Esophagus squamous epithelium (tissue), 5 donors: ENCODE measurements at regions not wholly inside any gene's neighbourhood (a gene's known extent, or its start where the extent isn't known, plus 50 kb on each side); places are given as distances from the start of the nearest gene placed in this dataset.
"Not testable (repeated sequence)": the region's sequence is repeated elsewhere in the genome, so short reads cannot be mapped to it uniquely, and the experiment has no call there.

Experiments used
- DNase-seq: peaks from one replicate; lab custom pipeline; 2025; lab: John Stamatoyannopoulos, UW
- H3K27ac ChIP-seq, 4 donors: fragments of 200-600 bp; sonication (generic); one replicate each; pipeline ENCODE4 v1.5.1; 2016 to 2019; ENCODE audit warnings: mild to moderate bottlenecking in 1 of 4
- H3K27me3 ChIP-seq, 4 donors: fragments of 200-600 bp; sonication (generic); 1 replicate in 3 of 4; 2 replicates in 1 of 4; pipeline versions ENCODE4 v1.5.1 to v1.6.0; 2017 to 2021; ENCODE audit warnings: antibody characterized with exemption in 1 of 4
- H3K36me3 ChIP-seq, 3 donors: fragments of 200-600 bp; sonication (generic); one replicate each; pipeline ENCODE4 v1.5.1; 2016 to 2019
- H3K4me1 ChIP-seq, 3 donors: fragments of 200-600 bp; sonication (generic); one replicate each; pipeline ENCODE4 v1.5.1; 2017 to 2019
- H3K4me3 ChIP-seq, 4 donors: fragments of 200-600 bp; sonication (generic); 1 replicate in 3 of 4; 2 replicates in 1 of 4; pipeline ENCODE4 v1.5.1; 2016 to 2019; ENCODE audit warnings: mild to moderate bottlenecking in 2 of 4, moderate library complexity in 1 of 4
- H3K9me3 ChIP-seq, 3 donors: fragments of 200-600 bp; sonication (generic); one replicate each; pipeline ENCODE4 v1.5.1; 2016 to 2019
- POLR2A ChIP-seq, 4 donors: fragments of 450-650 bp; IDR thresholded peaks; one replicate each; pipeline ENCODE4 v1.6.1; 2017; ENCODE audit warnings: antibody characterized with exemption in 4 of 4, mild to moderate bottlenecking in 4 of 4, moderate library complexity in 3 of 4
- WGBS, 2 donors: methylation state at CpG; one replicate each; pipeline ENCODE4 v1.1.5; 2018; 5-methylcytosine and 5-hydroxymethylcytosine counted together
- intact Hi-C: fragments of 100-400 bp; cut with DNase I; formaldehyde crosslinking; loops from one replicate; pipeline ENCODE4 v1.15.0; 2022
- TF ChIP-seq, protein P1 (sequence below), 6 experiments: fragments of 450-650 bp in 4 of 6; fragments of 200-600 bp in 2 of 6; sonication (generic) in 2 of 6; IDR thresholded peaks; one replicate each; pipeline ENCODE4 v1.5.1; 2016 to 2019; ENCODE audit warnings: antibody characterized with exemption in 6 of 6, mild to moderate bottlenecking in 4 of 6, moderate library complexity in 4 of 6
- donor health status: DM: yes; HTN: yes; CAD: no.

- 43 to 47% methylated on average over 1 of the region's 1 CpG for WGBS, 2 donors
- intact Hi-C loops: no loop called here
- Histone ChIP-seq H3K4me3 (no peak overlapping the region), H3K27me3 (no peaks in the 10 kb centered on the region), H3K27ac (no peak overlapping the region), H3K36me3 (no peaks in the 10 kb centered on the region), H3K4me1 (no peaks in the 10 kb centered on the region), H3K9me3 (peaks cover 0 to 8% (median 3%) of the 10 kb centered on the region in 3 donors)
- no peak for DNase-seq
- no peak for TF ChIP-seq POLR2A (IDR thresholded peaks at IDR 0.05)
- TF ChIP-seq, protein P1, sequence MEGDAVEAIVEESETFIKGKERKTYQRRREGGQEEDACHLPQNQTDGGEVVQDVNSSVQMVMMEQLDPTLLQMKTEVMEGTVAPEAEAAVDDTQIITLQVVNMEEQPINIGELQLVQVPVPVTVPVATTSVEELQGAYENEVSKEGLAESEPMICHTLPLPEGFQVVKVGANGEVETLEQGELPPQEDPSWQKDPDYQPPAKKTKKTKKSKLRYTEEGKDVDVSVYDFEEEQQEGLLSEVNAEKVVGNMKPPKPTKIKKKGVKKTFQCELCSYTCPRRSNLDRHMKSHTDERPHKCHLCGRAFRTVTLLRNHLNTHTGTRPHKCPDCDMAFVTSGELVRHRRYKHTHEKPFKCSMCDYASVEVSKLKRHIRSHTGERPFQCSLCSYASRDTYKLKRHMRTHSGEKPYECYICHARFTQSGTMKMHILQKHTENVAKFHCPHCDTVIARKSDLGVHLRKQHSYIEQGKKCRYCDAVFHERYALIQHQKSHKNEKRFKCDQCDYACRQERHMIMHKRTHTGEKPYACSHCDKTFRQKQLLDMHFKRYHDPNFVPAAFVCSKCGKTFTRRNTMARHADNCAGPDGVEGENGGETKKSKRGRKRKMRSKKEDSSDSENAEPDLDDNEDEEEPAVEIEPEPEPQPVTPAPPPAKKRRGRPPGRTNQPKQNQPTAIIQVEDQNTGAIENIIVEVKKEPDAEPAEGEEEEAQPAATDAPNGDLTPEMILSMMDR (IDR thresholded peaks at IDR 0.05): no peak
These were observed 188.7 kb downstream of the PYDC2 start for GRCh38 chr3:191649626-191650025.

- H3K27me3 ChIP-seq, H3K4me3 ChIP-seq, H3K27ac ChIP-seq, H3K9me3 ChIP-seq, DNase-seq, H3K4me1 ChIP-seq, intact Hi-C loops, H3K36me3 ChIP-seq: not testable (repeated sequence)
- 86 to 91% methylated on average over 11 to 17 of the region's 18 CpGs for WGBS, 2 donors
These were observed 197.9 kb downstream of the PYDC2 start for GRCh38 chr3:191658781-191659419.

DNA sequence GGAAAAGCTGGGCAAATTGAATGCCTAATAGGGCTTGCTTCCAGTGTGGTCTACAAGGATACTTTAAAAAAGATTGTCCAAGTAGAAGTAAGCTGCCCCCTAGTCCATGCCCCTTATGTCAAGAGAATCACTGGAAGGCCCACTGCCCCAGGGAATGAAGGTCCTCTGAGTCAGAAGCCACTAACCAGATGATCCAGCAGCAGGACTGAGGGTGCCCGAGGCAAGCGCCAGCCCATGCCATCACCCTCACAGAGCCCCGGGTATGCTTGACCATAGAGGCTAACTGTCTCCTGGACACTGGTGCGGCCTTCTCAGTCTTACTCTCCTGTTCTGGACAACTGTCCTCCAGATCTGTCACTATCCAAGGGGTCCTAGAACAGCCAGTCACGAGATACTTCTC lies 201.2 kb downstream of the PYDC2 start:
- H3K27ac ChIP-seq, intact Hi-C loops, H3K27me3 ChIP-seq, H3K4me1 ChIP-seq, DNase-seq, H3K4me3 ChIP-seq, H3K36me3 ChIP-seq, H3K9me3 ChIP-seq: not testable (repeated sequence)
- WGBS, 2 donors: 85% methylated on average over 5 of the region's 5 CpGs; no CpG with 5 or more reads in 1 of the 2 donors

- no peak for TF ChIP-seq POLR2A (IDR thresholded peaks at IDR 0.05)
- TF ChIP-seq, protein P1 (IDR thresholded peaks at IDR 0.05): no peak
- DNase-seq: no peak
- intact Hi-C loops: no loop called here
- Histone ChIP-seq H3K9me3 (no peaks in the 10 kb centered on the region), H3K27me3 (no peaks in the 10 kb centered on the region), H3K4me1 (no peaks in the 10 kb centered on the region), H3K36me3 (no peaks in the 10 kb centered on the region), H3K27ac (no peak overlapping the region), H3K4me3 (no peak overlapping the region)
- 31 to 37% methylated on average over 3 of the region's 3 CpGs for WGBS, 2 donors
These were observed 220.1 kb downstream of the PYDC2 start for GRCh38 chr3:191680989-191681597.

- Histone ChIP-seq H3K4me3 (no peak overlapping the region), H3K4me1 (no peaks in the 10 kb centered on the region), H3K9me3 (no peaks in the 10 kb centered on the region), H3K36me3 (no peaks in the 10 kb centered on the region), H3K27me3 (no peaks in the 10 kb centered on the region), H3K27ac (no peak overlapping the region)
- intact Hi-C loops: no loop called here
- TF ChIP-seq, protein P1 (IDR thresholded peaks at IDR 0.05): no peak
- TF ChIP-seq POLR2A (IDR thresholded peaks at IDR 0.05): no peak
- 55 to 56% methylated on average over 5 of the region's 5 CpGs for WGBS, 2 donors
- DNase-seq: no peak
These were observed 222.0 kb downstream of the PYDC2 start for GRCh38 chr3:191682961-191683360.

- Histone ChIP-seq H3K27me3 (no peaks in the 10 kb centered on the region), H3K27ac (no peak overlapping the region), H3K4me3 (no peak overlapping the region), H3K4me1 (no peaks in the 10 kb centered on the region), H3K36me3 (no peaks in the 10 kb centered on the region), H3K9me3 (no peaks in the 10 kb centered on the region)
- TF ChIP-seq, protein P1 (IDR thresholded peaks at IDR 0.05): no peak
- TF ChIP-seq POLR2A (IDR thresholded peaks at IDR 0.05): no peak
- intact Hi-C loops: no loop called here
- no peak for DNase-seq
These were observed 225.7 kb downstream of the PYDC2 start for GRCh38 chr3:191686626-191687025.
